A549 (cell line): ENCODE measurements at regions not wholly inside any gene's neighbourhood (a gene's known extent, or its start where the extent isn't known, plus 50 kb on each side); places are given as distances from the start of the nearest gene placed in this dataset.
A peak's percentile ranks its signal among the peaks of the same experiment; 100 is the strongest.

Experiments used
- ATAC-seq, 2 experiments: fragments of 200-7000 bp in 1 of 2; fragments of >200 bp in 1 of 2; cut with Nextera tagmentation in 1 of 2; cut with Tn5 transposase in 1 of 2; 3 replicates each; pipeline versions ENCODE4 v1.8.0 to v1.9.1; 2018 to 2020; ENCODE audit warnings: mild to moderate bottlenecking in 1 of 2, moderate library complexity in 1 of 2
- CTCF ChIA-PET: fragments of 300-600 bp; sonication (Branson Sonifier 250); formaldehyde crosslinking; extraction: SDS; loops from one replicate; lab custom pipeline; 2021; ENCODE audit warnings: antibody characterized with exemption, inconsistent platforms; lab: Yijun Ruan, JAX
- POLR2A ChIA-PET: fragments of 350-600 bp; formaldehyde crosslinking; extraction: SDS; loops from one replicate; lab custom pipeline; 2021; ENCODE audit warnings: antibody characterized with exemption, inconsistent platforms; lab: Yijun Ruan, JAX
- DNase-seq, 2 experiments: peaks; one replicate each; pipeline versions ENCODE4 v3.0.0 to v3.0.0-alpha.2; 2011 to 2016; ENCODE audit warnings: low read depth in 1 of 2, low spot score in 1 of 2
- FAIRE-seq: peaks from 2 replicates; lab custom pipeline; 2011; peaks lifted over from hg19 to GRCh38; lab: Jason Lieb, UNC
- H3K27ac ChIP-seq, 2 experiments: fragments of >200 bp; sonication (Bioruptor Twin); formaldehyde crosslinking; 3 replicates each; pipeline ENCODE4 v1.5.1; 2016 to 2017
- H3K4me1 ChIP-seq: fragments of >200 bp; sonication (Bioruptor Twin); formaldehyde crosslinking; 3 replicates; pipeline ENCODE4 v1.6.1; 2016
- H3K4me2 ChIP-seq: fragments of >200 bp; sonication (Bioruptor Twin); formaldehyde crosslinking; 3 replicates; pipeline ENCODE4 v1.6.1; 2016
- H3K4me3 ChIP-seq: fragments of >200 bp; sonication (Bioruptor Twin); formaldehyde crosslinking; 3 replicates; pipeline ENCODE4 v1.5.1; 2016
- H3K9me3 ChIP-seq: fragments of >200 bp; sonication (Bioruptor Twin); formaldehyde crosslinking; 3 replicates; pipeline ENCODE4 v1.6.1; 2016
- CBX8 ChIP-seq: fragments of 200-600 bp; sonication (generic); IDR thresholded peaks from 2 replicates; pipeline ENCODE4 v1.6.1; 2016
- CEBPB ChIP-seq, 2 experiments: fragments of >200 bp in 1 of 2; sonication (Bioruptor Twin) in 1 of 2; formaldehyde crosslinking in 1 of 2; IDR thresholded peaks; 2 replicates each; pipeline ENCODE4 v1.6.1; 2012 to 2016
- CHD4 ChIP-seq: fragments of 200-600 bp; sonication (generic); IDR thresholded peaks from 2 replicates; pipeline ENCODE4 v1.6.1; 2016; ENCODE audit warnings: antibody characterized with exemption, mild to moderate bottlenecking, borderline replicate concordance
- EHF ChIP-seq: fragments of 250-450 bp; sonication (Bioruptor Pico); IDR thresholded peaks from 2 replicates; pipeline ENCODE4 v1.5.0; 2020; ENCODE audit warnings: mild to moderate bottlenecking
- EHMT2 ChIP-seq: fragments of 200-600 bp; sonication (generic); IDR thresholded peaks from 2 replicates; pipeline ENCODE4 v1.6.1; 2016; ENCODE audit warnings: antibody characterized with exemption, low read depth, mild to moderate bottlenecking, moderate library complexity
- EP300 ChIP-seq, 2 experiments: fragments of >200 bp; sonication (Bioruptor Twin); formaldehyde crosslinking; IDR thresholded peaks; 2 replicates in 1 of 2; 3 replicates in 1 of 2; pipeline ENCODE4 v1.6.1; 2016 to 2017
- GATA3 ChIP-seq: IDR thresholded peaks from 2 replicates; pipeline ENCODE4 v1.6.1; 2012; ENCODE audit warnings: borderline replicate concordance
- HOXA7 ChIP-seq: fragments of 250-450 bp; sonication (Bioruptor Pico); IDR thresholded peaks from 2 replicates; pipeline ENCODE4 v1.5.0; 2020; ENCODE audit warnings: mild to moderate bottlenecking, moderate library complexity
- HOXB13 ChIP-seq: fragments of 250-450 bp; sonication (Bioruptor Pico); IDR thresholded peaks from 2 replicates; pipeline ENCODE4 v1.5.0; 2020; ENCODE audit warnings: low read depth, mild to moderate bottlenecking, moderate library complexity
- JUNB ChIP-seq: fragments of >200 bp; sonication (Bioruptor Twin); formaldehyde crosslinking; IDR thresholded peaks from 2 replicates; pipeline ENCODE4 v1.6.1; 2016
- KDM1A ChIP-seq: fragments of 200-600 bp; sonication (generic); IDR thresholded peaks from 2 replicates; pipeline ENCODE4 v1.6.1; 2016; ENCODE audit warnings: low read depth, mild to moderate bottlenecking
- MAFK ChIP-seq: fragments of 450-650 bp; IDR thresholded peaks from 2 replicates; pipeline ENCODE4 v1.6.1; 2014; ENCODE audit not compliant: partially characterized antibody
- PHF8 ChIP-seq: fragments of 200-600 bp; sonication (generic); IDR thresholded peaks from 2 replicates; pipeline ENCODE4 v1.6.1; 2016; ENCODE audit warnings: low read depth, mild to moderate bottlenecking, antibody characterized with exemption, moderate library complexity, borderline replicate concordance
- POLR2A ChIP-seq: IDR thresholded peaks from 2 replicates; pipeline ENCODE4 v1.6.1; 2012; ENCODE audit warnings: mild to moderate bottlenecking, low read length
- RCOR1 ChIP-seq: fragments of 150-350 bp; IDR thresholded peaks from 2 replicates; pipeline ENCODE4 v1.6.1; 2014; ENCODE audit warnings: antibody characterized with exemption, low read length, low read depth
- RFX5 ChIP-seq: fragments of 450-650 bp; IDR thresholded peaks from 2 replicates; pipeline ENCODE4 v1.7.1; 2014; ENCODE audit warnings: antibody characterized with exemption, mild to moderate bottlenecking, moderate library complexity
- SMC3 ChIP-seq: fragments of >200 bp; sonication (Bioruptor Twin); formaldehyde crosslinking; IDR thresholded peaks from 3 replicates; pipeline ENCODE4 v1.6.1; 2018; ENCODE audit warnings: inconsistent platforms
- WGBS: methylation state at CpG from one replicate; pipeline ENCODE4 v1.1.6; 2017; ENCODE audit errors: missing lambda C conversion rate; 5-methylcytosine and 5-hydroxymethylcytosine counted together
- TF ChIP-seq, protein P1 (sequence below): fragments of >200 bp; sonication (Bioruptor Twin); formaldehyde crosslinking; IDR thresholded peaks from 3 replicates; pipeline ENCODE4 v1.6.1; 2016
- TF ChIP-seq, protein P2 (sequence below): fragments of 450-650 bp; IDR thresholded peaks from 2 replicates; pipeline ENCODE4 v1.6.1; 2014; ENCODE audit warnings: antibody characterized with exemption
- TF ChIP-seq, protein P3 (sequence below): fragments of 150-350 bp; IDR thresholded peaks from 2 replicates; pipeline ENCODE4 v1.6.1; 2014; ENCODE audit warnings: low read depth, mild to moderate bottlenecking, low read length
- TF ChIP-seq, protein P4 (sequence below): fragments of 250-450 bp; sonication (Bioruptor Pico); IDR thresholded peaks from 2 replicates; pipeline ENCODE4 v1.5.0; 2021; ENCODE audit warnings: mild to moderate bottlenecking, moderate library complexity, borderline replicate concordance
- TF ChIP-seq, protein P5 (sequence below): fragments of 250-450 bp; sonication (Bioruptor Pico); IDR thresholded peaks from 2 replicates; pipeline ENCODE4 v1.5.0; 2020; ENCODE audit warnings: low read depth, mild to moderate bottlenecking, moderate library complexity

DNA sequence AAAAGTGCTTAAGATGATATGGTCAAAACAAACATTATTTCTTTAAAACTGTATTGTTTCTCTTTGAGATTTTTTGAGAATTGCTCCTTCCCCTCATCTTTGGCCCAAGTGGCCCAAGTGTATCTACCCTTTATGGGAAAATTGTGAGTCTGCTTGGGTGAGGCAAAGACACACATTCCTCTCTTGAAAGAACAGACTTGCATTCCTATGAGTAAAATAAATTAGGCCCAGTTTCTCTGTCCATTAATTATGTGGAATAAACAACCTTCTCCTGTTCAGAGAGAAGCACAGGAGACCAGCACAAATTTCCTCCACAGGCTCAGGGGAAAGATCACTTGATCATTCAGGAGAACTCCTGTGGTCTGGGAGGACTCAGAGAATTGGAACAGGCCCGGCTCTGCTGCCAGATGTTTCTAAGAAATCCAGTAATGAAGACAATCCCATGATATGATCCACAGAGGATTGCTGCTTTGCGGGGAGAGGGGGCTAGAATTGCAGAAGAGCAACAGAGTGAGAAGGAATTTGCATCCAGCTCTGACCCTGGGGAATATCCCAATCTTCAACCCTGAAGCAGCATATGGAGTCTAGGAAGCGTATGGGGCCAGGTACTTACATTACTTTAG is 53.8 kb upstream of the BOC start:
- no peak overlapping the region for H3K4me2 ChIP-seq
- no peak for FAIRE-seq
- CTCF ChIA-PET = no interaction called here
- no peak for ATAC-seq
- H3K4me3 ChIP-seq = no peak overlapping the region
- POLR2A ChIA-PET = no interaction called here
- 0 out of 3 replicates have a peak, but pooled peaks cover 7% of the 10 kb centered on the region for H3K4me1 ChIP-seq
- no peaks in the 10 kb centered on the region for H3K9me3 ChIP-seq
- DNase-seq = no peak
- TF ChIP-seq PHF8 (no peak), POLR2A (no peak), HOXA7 (CRISPR knock-in tag) (no peak), CEBPB (IDR thresholded peaks at IDR 0.05) (no peak), EHMT2 (no peak), MAFK (no peak), EHF (CRISPR knock-in tag) (no peak), JUNB (no peak), GATA3 (no peak), EP300 (IDR thresholded peaks at IDR 0.05) (no peak), RFX5 (no peak), CHD4 (no peak), HOXB13 (CRISPR knock-in tag) (no peak), RCOR1 (no peak), KDM1A (no peak)
- TF ChIP-seq, protein P1, sequence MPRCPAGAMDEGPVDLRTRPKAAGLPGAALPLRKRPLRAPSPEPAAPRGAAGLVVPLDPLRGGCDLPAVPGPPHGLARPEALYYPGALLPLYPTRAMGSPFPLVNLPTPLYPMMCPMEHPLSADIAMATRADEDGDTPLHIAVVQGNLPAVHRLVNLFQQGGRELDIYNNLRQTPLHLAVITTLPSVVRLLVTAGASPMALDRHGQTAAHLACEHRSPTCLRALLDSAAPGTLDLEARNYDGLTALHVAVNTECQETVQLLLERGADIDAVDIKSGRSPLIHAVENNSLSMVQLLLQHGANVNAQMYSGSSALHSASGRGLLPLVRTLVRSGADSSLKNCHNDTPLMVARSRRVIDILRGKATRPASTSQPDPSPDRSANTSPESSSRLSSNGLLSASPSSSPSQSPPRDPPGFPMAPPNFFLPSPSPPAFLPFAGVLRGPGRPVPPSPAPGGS = no peak
- TF ChIP-seq, protein P2, sequence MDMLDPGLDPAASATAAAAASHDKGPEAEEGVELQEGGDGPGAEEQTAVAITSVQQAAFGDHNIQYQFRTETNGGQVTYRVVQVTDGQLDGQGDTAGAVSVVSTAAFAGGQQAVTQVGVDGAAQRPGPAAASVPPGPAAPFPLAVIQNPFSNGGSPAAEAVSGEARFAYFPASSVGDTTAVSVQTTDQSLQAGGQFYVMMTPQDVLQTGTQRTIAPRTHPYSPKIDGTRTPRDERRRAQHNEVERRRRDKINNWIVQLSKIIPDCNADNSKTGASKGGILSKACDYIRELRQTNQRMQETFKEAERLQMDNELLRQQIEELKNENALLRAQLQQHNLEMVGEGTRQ = no peak
- TF ChIP-seq, protein P3, sequence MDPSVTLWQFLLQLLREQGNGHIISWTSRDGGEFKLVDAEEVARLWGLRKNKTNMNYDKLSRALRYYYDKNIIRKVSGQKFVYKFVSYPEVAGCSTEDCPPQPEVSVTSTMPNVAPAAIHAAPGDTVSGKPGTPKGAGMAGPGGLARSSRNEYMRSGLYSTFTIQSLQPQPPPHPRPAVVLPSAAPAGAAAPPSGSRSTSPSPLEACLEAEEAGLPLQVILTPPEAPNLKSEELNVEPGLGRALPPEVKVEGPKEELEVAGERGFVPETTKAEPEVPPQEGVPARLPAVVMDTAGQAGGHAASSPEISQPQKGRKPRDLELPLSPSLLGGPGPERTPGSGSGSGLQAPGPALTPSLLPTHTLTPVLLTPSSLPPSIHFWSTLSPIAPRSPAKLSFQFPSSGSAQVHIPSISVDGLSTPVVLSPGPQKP = no peak
- TF ChIP-seq, protein P4, sequence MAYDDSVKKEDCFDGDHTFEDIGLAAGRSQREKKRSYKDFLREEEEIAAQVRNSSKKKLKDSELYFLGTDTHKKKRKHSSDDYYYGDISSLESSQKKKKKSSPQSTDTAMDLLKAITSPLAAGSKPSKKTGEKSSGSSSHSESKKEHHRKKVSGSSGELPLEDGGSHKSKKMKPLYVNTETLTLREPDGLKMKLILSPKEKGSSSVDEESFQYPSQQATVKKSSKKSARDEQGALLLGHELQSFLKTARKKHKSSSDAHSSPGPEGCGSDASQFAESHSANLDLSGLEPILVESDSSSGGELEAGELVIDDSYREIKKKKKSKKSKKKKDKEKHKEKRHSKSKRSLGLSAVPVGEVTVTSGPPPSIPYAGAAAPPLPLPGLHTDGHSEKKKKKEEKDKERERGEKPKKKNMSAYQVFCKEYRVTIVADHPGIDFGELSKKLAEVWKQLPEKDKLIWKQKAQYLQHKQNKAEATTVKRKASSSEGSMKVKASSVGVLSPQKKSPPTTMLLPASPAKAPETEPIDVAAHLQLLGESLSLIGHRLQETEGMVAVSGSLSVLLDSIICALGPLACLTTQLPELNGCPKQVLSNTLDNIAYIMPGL = no peak
- no peak overlapping the region for H3K27ac ChIP-seq
- 91% methylated on average over 3 of the region's 3 CpGs for WGBS

DNA sequence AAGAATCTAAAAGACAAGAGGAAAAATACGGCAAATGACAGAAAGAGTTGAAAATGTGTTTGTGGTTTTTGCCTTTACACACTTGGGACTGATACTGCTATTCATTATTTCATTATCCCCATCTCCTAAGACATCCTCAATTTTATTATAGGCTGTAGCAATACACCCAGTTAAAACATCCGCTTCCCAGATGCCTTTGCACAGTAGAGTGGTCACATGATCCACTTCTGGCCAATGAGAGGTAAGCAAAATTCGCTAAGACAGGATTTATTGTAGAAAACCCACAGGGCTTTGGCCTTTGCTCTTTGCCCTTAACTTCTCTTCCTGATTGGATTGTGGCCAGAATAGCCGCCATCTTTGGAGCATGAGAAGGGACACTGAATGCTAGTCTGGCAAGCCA is 53.2 kb upstream of the BOC start:
- H3K4me3 ChIP-seq = no peak overlapping the region
- CTCF ChIA-PET = no interaction called here
- TF ChIP-seq CBX8 = no peak
- TF ChIP-seq, protein P5, sequence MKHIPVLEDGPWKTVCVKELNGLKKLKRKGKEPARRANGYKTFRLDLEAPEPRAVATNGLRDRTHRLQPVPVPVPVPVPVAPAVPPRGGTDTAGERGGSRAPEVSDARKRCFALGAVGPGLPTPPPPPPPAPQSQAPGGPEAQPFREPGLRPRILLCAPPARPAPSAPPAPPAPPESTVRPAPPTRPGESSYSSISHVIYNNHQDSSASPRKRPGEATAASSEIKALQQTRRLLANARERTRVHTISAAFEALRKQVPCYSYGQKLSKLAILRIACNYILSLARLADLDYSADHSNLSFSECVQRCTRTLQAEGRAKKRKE (CRISPR knock-in tag) = no peak
- TF ChIP-seq SMC3 = no peak
- H3K27ac ChIP-seq = no peak overlapping the region
- ATAC-seq = no peak
- no peak overlapping the region for H3K4me2 ChIP-seq
- DNase-seq = peak in 1 of 2 experiments; percentile 6
- no peaks in the 10 kb centered on the region for H3K9me3 ChIP-seq
- FAIRE-seq = no peak
- H3K4me1 ChIP-seq = 0 out of 3 replicates have a peak, but pooled peaks cover 7% of the 10 kb centered on the region
- POLR2A ChIA-PET = no interaction called here
- 74% methylated on average over 4 of the region's 4 CpGs for WGBS
